ENCODE measurements at regions not wholly inside any gene's neighbourhood (a gene's known extent, or its start where the extent isn't known, plus 50 kb on each side); places are given as distances from the start of the nearest gene placed in this dataset.
"Not testable (repeated sequence)": the region's sequence is repeated elsewhere in the genome, so short reads cannot be mapped to it uniquely, and the experiment has no call there.

DNA sequence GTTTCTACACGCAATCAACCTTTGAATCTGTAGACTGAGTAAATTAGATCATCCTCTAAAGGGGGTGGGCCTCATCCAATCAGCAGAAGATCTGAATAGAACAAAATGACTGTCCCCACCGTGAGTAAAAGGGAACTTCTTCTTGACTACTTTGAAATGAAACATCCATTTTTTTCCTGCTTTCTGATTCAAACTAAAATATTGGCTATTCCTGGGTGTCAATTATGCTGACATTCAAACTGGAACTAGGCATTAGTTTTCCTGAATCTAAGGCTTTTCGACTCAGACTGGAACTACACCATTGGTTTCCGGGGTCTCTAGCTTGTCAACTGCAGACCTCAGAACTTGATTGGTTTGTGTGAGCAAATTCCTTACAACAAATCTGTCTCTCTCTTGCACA is 772.2 kb upstream of the CDH10 start:
- DNase-seq (ENCODE audit: low read depth), result no peak

DNA sequence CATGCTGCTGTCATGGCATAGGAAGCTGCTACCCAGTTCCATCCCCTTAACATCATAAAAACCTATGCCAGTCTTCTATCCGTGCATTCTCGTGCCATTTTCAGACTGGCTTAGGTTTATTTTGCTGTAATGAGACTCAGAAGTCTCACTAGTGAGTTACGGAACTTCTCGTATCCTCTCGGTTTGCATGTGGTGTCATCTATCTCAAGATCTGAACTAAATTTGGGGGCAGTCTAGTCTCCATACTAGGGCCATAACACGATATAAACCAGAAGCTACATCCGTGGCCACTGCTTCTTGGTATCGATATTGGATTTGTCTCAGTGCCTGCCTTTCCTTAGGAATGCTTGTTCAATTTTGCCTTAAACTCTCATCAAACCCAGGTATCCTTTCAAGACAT is 771.2 kb upstream of the CDH10 start:
- no peak for DNase-seq (ENCODE audit: low read depth)
- H3K4me3 ChIP-seq (ENCODE audit: low read depth, low read length), result no peak overlapping the region

More for the DNA sequence above, 772.2 kb upstream of the CDH10 start:
- no peak overlapping the region for H3K4me3 ChIP-seq (ENCODE audit: low read depth, low read length)

- H3K4me3 ChIP-seq (ENCODE audit: low read depth, low read length), result no peak overlapping the region
- DNase-seq (ENCODE audit: low read depth), result no peak
Observed at GRCh38 chr5:25414742-25415141, 770.0 kb upstream of the CDH10 start.

- no peak overlapping the region for H3K4me3 ChIP-seq (ENCODE audit: low read depth, low read length)
- no peak for DNase-seq (ENCODE audit: low read depth)
Observed at GRCh38 chr5:25412116-25412661, 767.4 kb upstream of the CDH10 start.

DNA sequence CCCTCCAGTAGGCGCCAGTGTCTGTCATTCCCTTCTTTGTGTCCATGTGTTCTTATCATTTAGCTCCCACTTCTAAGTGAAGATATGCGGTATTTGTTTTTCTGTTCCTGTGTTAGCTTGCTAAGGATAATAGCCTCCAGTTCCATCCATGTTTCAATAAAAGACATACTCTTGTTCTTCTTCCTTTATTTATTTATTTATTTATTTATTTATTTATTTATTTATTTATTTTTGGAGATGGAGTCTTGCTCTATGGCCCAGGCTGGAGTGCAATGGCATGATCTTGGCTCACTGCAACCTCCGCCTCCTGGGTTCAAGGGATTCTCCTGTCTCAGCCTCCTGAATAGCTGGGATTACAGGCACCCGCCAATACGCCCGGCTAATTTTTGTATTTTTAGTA is 762.6 kb upstream of the CDH10 start:
- DNase-seq (ENCODE audit: low read depth); H3K4me3 ChIP-seq (ENCODE audit: low read depth, low read length): not testable (repeated sequence)

- no peak for DNase-seq (ENCODE audit: low read depth)
- H3K4me3 ChIP-seq (ENCODE audit: low read depth, low read length), result no peak overlapping the region
Observed at GRCh38 chr5:25405850-25406249, 761.1 kb upstream of the CDH10 start.

DNA sequence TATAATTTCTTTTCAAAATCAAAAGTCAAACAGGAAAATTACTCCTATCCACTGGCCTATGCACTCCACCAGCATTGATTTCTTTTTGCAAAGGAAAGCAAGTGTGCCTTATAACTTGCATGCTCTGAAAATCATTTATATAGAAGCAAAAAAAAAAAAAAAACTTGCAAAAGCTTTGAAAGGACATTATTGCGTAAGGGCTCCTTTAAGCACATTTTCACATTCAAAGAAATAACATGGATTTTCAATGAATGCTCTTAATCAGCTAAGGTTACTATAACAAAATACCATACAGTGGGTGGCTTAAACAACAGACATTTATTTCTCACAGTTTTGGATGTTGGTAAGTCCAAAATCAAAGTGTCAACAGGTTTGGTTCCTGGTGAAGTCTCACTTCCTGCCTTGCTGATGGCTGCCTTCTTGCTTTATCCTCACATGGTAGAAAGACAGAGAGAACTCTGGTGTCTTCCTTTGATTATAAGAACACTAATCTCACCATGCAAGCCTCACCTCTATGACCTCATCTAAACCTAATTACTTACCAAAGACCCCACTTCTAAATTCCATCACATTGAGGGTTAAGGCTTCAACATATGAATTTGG is 755.2 kb upstream of the CDH10 start:
- H3K4me3 ChIP-seq (ENCODE audit: low read depth, low read length), result no peak overlapping the region
- DNase-seq (ENCODE audit: low read depth), result no peak

DNA sequence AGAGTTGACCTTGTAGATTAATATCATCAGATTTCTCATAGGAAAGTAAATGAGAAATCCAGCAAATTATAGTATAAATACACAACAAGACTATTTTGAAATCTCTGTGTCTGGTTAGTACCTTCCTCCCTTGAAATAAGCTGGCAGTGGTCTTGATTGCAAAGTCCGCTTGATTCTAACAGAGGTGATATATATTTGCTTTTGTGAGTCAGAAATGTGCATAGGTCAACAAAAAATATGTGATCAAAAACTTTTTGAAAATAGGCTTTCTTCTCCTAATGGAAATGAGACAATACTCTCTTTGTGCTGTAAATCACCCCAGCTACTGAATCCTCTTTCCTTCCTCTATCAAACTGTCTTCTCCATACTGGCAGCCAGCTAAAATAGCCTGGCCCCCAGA is 749.2 kb upstream of the CDH10 start:
- H3K4me3 ChIP-seq (ENCODE audit: low read depth, low read length), result no peak overlapping the region
- DNase-seq (ENCODE audit: low read depth), result no peak

- H3K4me3 ChIP-seq (ENCODE audit: low read depth, low read length), result no peak overlapping the region
- DNase-seq (ENCODE audit: low read depth), result no peak
Observed at GRCh38 chr5:25393256-25393655, 748.5 kb upstream of the CDH10 start.

- no peak for DNase-seq (ENCODE audit: low read depth)
Observed at GRCh38 chr5:25387953-25388352, 743.2 kb upstream of the CDH10 start.

GRCh38 chr5:25362799-25363198 is 718.0 kb upstream of the CDH10 start:
- no peak for DNase-seq (ENCODE audit: low read depth)

More at GRCh38 chr5:25387953-25388352, 743.2 kb upstream of the CDH10 start:
- H3K4me3 ChIP-seq (ENCODE audit: low read depth, low read length), result no peak overlapping the region

DNA sequence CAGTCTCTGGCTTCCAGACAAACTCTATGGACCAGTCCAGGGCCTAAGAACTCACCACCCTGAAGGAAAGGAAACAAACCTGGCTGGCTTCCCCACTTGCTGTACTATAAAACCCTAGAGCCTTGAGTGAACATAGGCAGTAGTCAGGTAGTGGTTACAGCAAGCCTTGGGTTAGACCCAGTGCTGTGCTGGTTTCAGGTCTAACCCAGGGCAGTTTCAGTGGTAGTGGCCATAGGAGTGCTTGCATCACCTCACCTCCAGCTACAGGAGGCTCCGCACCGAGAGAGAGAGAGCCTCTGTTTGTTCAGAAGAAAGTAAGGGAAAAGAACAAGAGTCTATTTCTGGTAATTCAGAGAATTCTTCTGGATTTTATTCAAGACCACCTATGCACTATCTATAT is 714.1 kb upstream of the CDH10 start:
- H3K4me3 ChIP-seq (ENCODE audit: low read depth, low read length), result no peak overlapping the region
- no peak for DNase-seq (ENCODE audit: low read depth)

More at GRCh38 chr5:25362799-25363198, 718.0 kb upstream of the CDH10 start:
- no peak overlapping the region for H3K4me3 ChIP-seq (ENCODE audit: low read depth, low read length)

DNA sequence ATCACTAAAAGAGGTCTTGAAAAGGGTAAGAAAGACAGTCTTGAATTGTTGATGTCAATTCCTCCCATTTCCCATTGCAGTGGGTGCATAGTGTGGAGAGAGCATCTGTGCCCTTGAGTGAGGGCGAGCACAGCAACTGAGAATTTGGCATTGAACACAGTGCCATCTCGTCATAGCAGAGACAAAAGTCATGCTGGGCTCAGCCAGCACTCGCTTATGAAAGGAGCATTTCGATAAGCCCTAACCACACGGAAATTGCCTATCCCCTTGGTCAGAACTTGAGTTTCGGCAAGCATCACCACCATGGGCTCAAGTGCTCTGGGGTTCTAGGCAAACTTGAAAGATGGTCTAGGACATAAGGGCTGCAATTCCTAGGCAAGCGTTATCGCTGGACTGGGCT is 712.8 kb upstream of the CDH10 start:
- DNase-seq (ENCODE audit: low read depth), result no peak
- H3K4me3 ChIP-seq (ENCODE audit: low read depth, low read length), result no peak overlapping the region

DNA sequence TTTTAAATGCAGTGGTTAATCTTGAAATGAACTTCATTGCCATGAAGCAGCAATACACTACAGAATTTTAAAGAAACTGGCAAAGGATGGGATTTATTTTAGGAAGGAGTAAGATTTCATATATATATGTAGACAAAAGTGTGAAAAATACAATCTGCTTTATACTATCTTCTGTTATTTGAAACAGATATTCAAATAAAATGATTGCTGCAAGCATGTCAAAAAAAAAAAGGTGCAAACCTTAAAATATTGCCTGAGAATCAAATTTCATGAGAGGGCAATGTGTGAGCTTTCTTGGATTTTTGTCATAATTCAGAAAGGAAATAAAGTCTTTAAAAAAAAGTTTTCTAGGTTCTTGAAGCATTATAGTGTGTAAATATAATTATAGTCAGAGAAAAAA is 705.0 kb upstream of the CDH10 start:
- H3K4me3 ChIP-seq (ENCODE audit: low read depth, low read length), result no peak overlapping the region
- DNase-seq (ENCODE audit: low read depth), result no peak

DNA sequence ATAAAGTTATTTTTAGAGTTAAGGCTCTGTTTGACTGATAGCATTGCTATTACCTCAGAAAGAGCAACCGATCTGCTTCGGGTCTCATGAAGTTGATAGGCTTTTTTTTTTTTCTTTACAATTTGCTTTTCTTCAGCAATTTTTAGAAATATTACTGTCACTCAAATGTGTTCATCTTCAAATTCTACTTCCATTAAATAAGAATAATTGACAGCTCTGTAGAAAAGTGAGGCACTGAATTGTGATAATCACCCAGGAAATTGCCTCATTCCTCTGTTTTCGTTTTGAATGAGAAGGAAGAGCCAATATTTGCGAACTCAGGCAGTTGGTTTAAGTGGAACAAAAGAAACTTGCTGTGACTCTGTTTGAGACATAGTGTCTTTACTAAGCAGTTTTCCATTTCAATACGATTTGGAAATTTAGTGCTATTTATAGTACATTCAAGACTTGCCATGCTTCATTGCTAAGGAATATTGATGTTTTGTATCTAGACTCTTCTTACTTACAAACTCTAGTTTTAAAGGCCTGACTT is 700.5 kb upstream of the CDH10 start:
- DNase-seq (ENCODE audit: low read depth), result no peak
- no peak overlapping the region for H3K4me3 ChIP-seq (ENCODE audit: low read depth, low read length)

DNA sequence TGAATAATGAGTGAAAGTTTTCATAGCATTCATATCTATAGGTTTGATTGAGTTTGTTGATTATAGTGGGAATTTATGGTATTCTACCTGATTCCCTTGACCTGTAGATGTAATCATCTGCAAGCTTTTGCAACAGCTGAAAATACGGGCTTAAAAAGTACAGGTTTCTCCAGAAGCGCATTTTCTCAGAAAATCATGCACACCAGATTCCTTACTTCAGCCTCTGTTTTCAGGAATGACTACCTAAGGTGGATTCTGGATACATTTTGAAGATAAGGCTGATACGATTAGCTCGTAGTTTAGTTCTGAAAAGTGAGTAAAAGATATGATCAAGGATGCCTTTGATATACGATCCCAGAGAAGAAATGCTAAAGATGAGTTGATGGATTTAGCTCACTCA is 694.8 kb upstream of the CDH10 start:
- DNase-seq (ENCODE audit: low read depth), result no peak
- no peak overlapping the region for H3K4me3 ChIP-seq (ENCODE audit: low read depth, low read length)

GRCh38 chr5:25334350-25334749 is 689.6 kb upstream of the CDH10 start:
- no peak for DNase-seq (ENCODE audit: low read depth)
- no peak overlapping the region for H3K4me3 ChIP-seq (ENCODE audit: low read depth, low read length)

- DNase-seq (ENCODE audit: low read depth), result no peak
- no peak overlapping the region for H3K4me3 ChIP-seq (ENCODE audit: low read depth, low read length)
Observed at GRCh38 chr5:25330721-25331120, 685.9 kb upstream of the CDH10 start.

DNA sequence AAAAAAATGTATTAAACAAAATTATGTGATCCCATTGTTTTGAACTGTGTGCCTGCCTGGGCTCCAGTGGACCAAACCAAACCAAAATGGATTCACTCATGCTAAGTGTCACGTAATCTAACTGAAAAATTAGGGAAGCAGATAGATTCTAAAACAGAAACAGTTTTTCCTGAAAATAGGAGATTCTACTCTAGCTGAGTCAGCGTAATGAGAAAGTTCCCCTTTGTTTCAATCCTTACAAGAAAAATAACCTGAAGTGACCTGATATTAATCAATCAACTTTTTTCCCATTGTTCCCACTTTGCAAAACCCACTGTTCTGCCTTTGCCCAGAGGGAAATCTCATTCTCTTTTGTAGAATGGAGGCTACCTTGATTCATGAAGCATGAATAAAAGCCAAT is 682.4 kb upstream of the CDH10 start:
- H3K4me3 ChIP-seq (ENCODE audit: low read depth, low read length), result no peak overlapping the region
- DNase-seq (ENCODE audit: low read depth), result no peak

- H3K4me3 ChIP-seq (ENCODE audit: low read depth, low read length), result no peak overlapping the region
- DNase-seq (ENCODE audit: low read depth), result no peak
Observed at GRCh38 chr5:25301836-25302235, 657.1 kb upstream of the CDH10 start.

- H3K4me3 ChIP-seq (ENCODE audit: low read depth, low read length), result no peak overlapping the region
- DNase-seq (ENCODE audit: low read depth), result no peak
Observed at GRCh38 chr5:25295067-25295466, 650.3 kb upstream of the CDH10 start.
